ENCODE measurements at regions not wholly inside any gene's neighbourhood (a gene's known extent, or its start where the extent isn't known, plus 50 kb on each side); places are given as distances from the start of the nearest gene placed in this dataset.

- ChIA-PET POLR2A (no interaction called here), CTCF (no interaction called here)
- Histone ChIP-seq H3K4me1 (no peaks in the 10 kb centered on the region), H3K27me3 (replicated peaks; ENCODE audit: control insufficient read depth, insufficient read depth, low read length) (no peaks in the 10 kb centered on the region), H3K9me3 (no peaks in the 10 kb centered on the region), H3K4me3 (ENCODE audit: low read depth, low read length) (no peak overlapping the region), H3K36me3 (ENCODE audit: control insufficient read depth, insufficient read depth, low read length) (no peaks in the 10 kb centered on the region)
- BruUV-seq (replicated peaks), result no TSS peak
- no peaks in the 10 kb centered on the region for H3K4me1 Mint-ChIP-seq (ENCODE audit: low read depth, unreplicated experiment)
- H3K4me3 Mint-ChIP-seq (ENCODE audit: unreplicated experiment), result no peak overlapping the region
- TF ChIP-seq CTCF (IDR thresholded peaks at IDR 0.05; ENCODE audit: insufficient read depth in 1 of 2, low read depth in 1 of 2, low read length in 1 of 2, severe bottlenecking in 1 of 2, unreplicated experiment in 1 of 2), result no peak
- no peak for DNase-seq
- no peaks in the 10 kb centered on the region for H3K36me3 Mint-ChIP-seq (ENCODE audit: insufficient read depth, unreplicated experiment)
- H3K27ac Mint-ChIP-seq (ENCODE audit: unreplicated experiment), result no peak overlapping the region
- intact Hi-C loops (cut with micrococcal nuclease; ENCODE audit: unreplicated experiment), result no loop called here
- H3K9me3 Mint-ChIP-seq (ENCODE audit: unreplicated experiment), result no peaks in the 10 kb centered on the region
- no peaks in the 10 kb centered on the region for H3K27me3 Mint-ChIP-seq (ENCODE audit: insufficient read depth, unreplicated experiment)
Observed at GRCh38 chr3:104723000-104723399, 643.7 kb upstream of the ALCAM start.

- Histone ChIP-seq H3K4me1 (no peaks in the 10 kb centered on the region), H3K27me3 (replicated peaks; ENCODE audit: control insufficient read depth, insufficient read depth, low read length) (no peaks in the 10 kb centered on the region), H3K9me3 (no peaks in the 10 kb centered on the region), H3K4me3 (ENCODE audit: low read depth, low read length) (no peak overlapping the region), H3K36me3 (ENCODE audit: control insufficient read depth, insufficient read depth, low read length) (no peaks in the 10 kb centered on the region)
- Mint-ChIP-seq H3K4me3 (ENCODE audit: unreplicated experiment) (no peak overlapping the region), H3K36me3 (ENCODE audit: insufficient read depth, unreplicated experiment) (no peaks in the 10 kb centered on the region), H3K4me1 (ENCODE audit: low read depth, unreplicated experiment) (no peaks in the 10 kb centered on the region), H3K27ac (ENCODE audit: unreplicated experiment) (no peak overlapping the region), H3K27me3 (ENCODE audit: insufficient read depth, unreplicated experiment) (no peaks in the 10 kb centered on the region), H3K9me3 (ENCODE audit: unreplicated experiment) (no peaks in the 10 kb centered on the region)
- DNase-seq, result no peak
- ChIA-PET POLR2A (no interaction called here), CTCF (no interaction called here)
- TF ChIP-seq CTCF (IDR thresholded peaks at IDR 0.05; ENCODE audit: insufficient read depth in 1 of 2, low read depth in 1 of 2, low read length in 1 of 2, severe bottlenecking in 1 of 2, unreplicated experiment in 1 of 2), result no peak
- BruUV-seq (replicated peaks), result no TSS peak
- intact Hi-C loops (cut with micrococcal nuclease; ENCODE audit: unreplicated experiment), result no loop called here
Observed at GRCh38 chr3:104731074-104731473, 635.6 kb upstream of the ALCAM start.

GRCh38 chr3:104734627-104735026 lies 632.1 kb upstream of the ALCAM start:
- Histone ChIP-seq H3K27me3 (replicated peaks; ENCODE audit: control insufficient read depth, insufficient read depth, low read length) (no peaks in the 10 kb centered on the region), H3K9me3 (no peaks in the 10 kb centered on the region), H3K4me1 (no peaks in the 10 kb centered on the region), H3K4me3 (ENCODE audit: low read depth, low read length) (no peak overlapping the region), H3K36me3 (ENCODE audit: control insufficient read depth, insufficient read depth, low read length) (no peaks in the 10 kb centered on the region)
- ChIA-PET CTCF (no interaction called here), POLR2A (no interaction called here)
- TF ChIP-seq CTCF (IDR thresholded peaks at IDR 0.05; ENCODE audit: insufficient read depth in 1 of 2, low read depth in 1 of 2, low read length in 1 of 2, severe bottlenecking in 1 of 2, unreplicated experiment in 1 of 2), result no peak
- no peak overlapping the region for H3K27ac Mint-ChIP-seq (ENCODE audit: unreplicated experiment)
- no peaks in the 10 kb centered on the region for H3K4me1 Mint-ChIP-seq (ENCODE audit: low read depth, unreplicated experiment)
- no peaks in the 10 kb centered on the region for H3K27me3 Mint-ChIP-seq (ENCODE audit: insufficient read depth, unreplicated experiment)
- DNase-seq, result no peak
- H3K36me3 Mint-ChIP-seq (ENCODE audit: insufficient read depth, unreplicated experiment), result no peaks in the 10 kb centered on the region
- no peak overlapping the region for H3K4me3 Mint-ChIP-seq (ENCODE audit: unreplicated experiment)
- intact Hi-C loops (cut with micrococcal nuclease; ENCODE audit: unreplicated experiment), result no loop called here
- no peaks in the 10 kb centered on the region for H3K9me3 Mint-ChIP-seq (ENCODE audit: unreplicated experiment)
- no TSS peak for BruUV-seq (replicated peaks)

All from Caco-2 (cell line).